Endodermal cell (in vitro differentiated cells): ENCODE measurements at regions not wholly inside any gene's neighbourhood (a gene's known extent, or its start where the extent isn't known, plus 50 kb on each side); places are given as distances from the start of the nearest gene placed in this dataset.

Source experiments
- DNase-seq: peaks from one replicate; pipeline ENCODE4 v3.0.0-alpha.2; 2017
- H3K27ac ChIP-seq: 2 replicates; pipeline ENCODE4 v1.5.1; 2013; ENCODE audit warnings: mild to moderate bottlenecking, low read depth, low read length, moderate library complexity
- H3K27me3 ChIP-seq: 2 replicates; pipeline ENCODE4 v1.6.1; 2013; ENCODE audit warnings: mild to moderate bottlenecking, low read length, moderate library complexity; ENCODE audit not compliant: insufficient read depth, control insufficient read depth, poor library complexity, severe bottlenecking
- H3K36me3 ChIP-seq: 2 replicates; pipeline ENCODE4 v1.7.0; 2013; ENCODE audit warnings: mild to moderate bottlenecking, low read length, moderate library complexity; ENCODE audit not compliant: control insufficient read depth, insufficient read depth
- H3K4me1 ChIP-seq: one replicate; pipeline ENCODE4 v1.7.0; 2013; ENCODE audit warnings: low read length; ENCODE audit not compliant: control insufficient read depth, insufficient read depth
- H3K4me3 ChIP-seq: 2 replicates; pipeline ENCODE4 v1.5.1; 2013; ENCODE audit warnings: mild to moderate bottlenecking, low read length, moderate library complexity
- H3K9ac ChIP-seq: 2 replicates; pipeline ENCODE4 v1.6.1; 2013; ENCODE audit warnings: mild to moderate bottlenecking, low read length, moderate library complexity; ENCODE audit not compliant: poor library complexity, severe bottlenecking; ENCODE audit errors: extremely low read depth
- H3K9me3 ChIP-seq: 2 replicates; pipeline ENCODE4 v1.6.1; 2013; ENCODE audit warnings: mild to moderate bottlenecking, low read length, moderate library complexity; ENCODE audit not compliant: control insufficient read depth
- H3K27ac Mint-ChIP-seq: 2 replicates; pipeline ENCODE4 v1.8.0; 2020; ENCODE audit warnings: mixed read lengths
- H3K27me3 Mint-ChIP-seq: 2 replicates; pipeline ENCODE4 v1.8.0; 2021; ENCODE audit warnings: mild to moderate bottlenecking, mixed read lengths; ENCODE audit not compliant: insufficient read depth
- H3K36me3 Mint-ChIP-seq: 2 replicates; pipeline ENCODE4 v1.8.0; 2020; ENCODE audit warnings: low read depth, mixed read lengths
- H3K4me1 Mint-ChIP-seq: 2 replicates; pipeline ENCODE4 v1.8.0; 2020; ENCODE audit warnings: mixed read lengths
- H3K4me3 Mint-ChIP-seq: 2 replicates; pipeline ENCODE4 v1.8.0; 2020; ENCODE audit warnings: mild to moderate bottlenecking, moderate library complexity, mixed read lengths
- H3K9me3 Mint-ChIP-seq: 2 replicates; pipeline ENCODE4 v1.8.0; 2020; ENCODE audit warnings: mild to moderate bottlenecking, mixed read lengths
- CTCF ChIP-seq: fragments of 200-600 bp; sonication (generic); conservative IDR thresholded peaks from 2 replicates; pipeline ENCODE4 v1.5.0; 2021; ENCODE audit warnings: antibody characterized with exemption, mild to moderate bottlenecking
- WGBS, 2 experiments: methylation state at CpG; one replicate each; pipeline versions ENCODE4 v1.1.5 to v1.1.7; 2013; ENCODE audit warnings: missing lambda C conversion rate in 2 of 2, mixed read lengths in 1 of 2; ENCODE audit not compliant: insufficient coverage in 1 of 2, insufficient read length in 1 of 2; 5-methylcytosine and 5-hydroxymethylcytosine counted together

- Histone ChIP-seq H3K4me1 (peaks cover 4% of the 10 kb centered on the region), H3K27ac (no peak overlapping the region), H3K36me3 (no peaks in the 10 kb centered on the region), H3K27me3 (peaks cover 12% of the 10 kb centered on the region), H3K9ac (no peak overlapping the region), H3K4me3 (no peak overlapping the region), H3K9me3 (no peaks in the 10 kb centered on the region)
- Mint-ChIP-seq H3K9me3 (peaks cover 2% of the 10 kb centered on the region), H3K4me3 (no peak overlapping the region), H3K27me3 (peaks cover 6% of the 10 kb centered on the region), H3K27ac (no peak overlapping the region), H3K36me3 (no peaks in the 10 kb centered on the region), H3K4me1 (peaks cover 14% of the 10 kb centered on the region)
- DNase-seq, result peak; percentile 46
- WGBS, 2 experiments, result 88% methylated on average over 5 of the region's 5 CpGs; no CpG with 5 or more reads in 1 of the 2 experiments
- no peak for TF ChIP-seq CTCF
These were observed 173.1 kb upstream of the SLIT2 start for GRCh38 chr4:20078644-20079043.

GRCh38 chr4:20075248-20075871 lies 176.3 kb upstream of the SLIT2 start:
- TF ChIP-seq CTCF, result no peak
- Mint-ChIP-seq H3K4me1 (peaks cover 14% of the 10 kb centered on the region), H3K4me3 (no peak overlapping the region), H3K9me3 (no peaks in the 10 kb centered on the region), H3K27ac (no peak overlapping the region), H3K27me3 (peaks cover 7% of the 10 kb centered on the region), H3K36me3 (no peaks in the 10 kb centered on the region)
- Histone ChIP-seq H3K36me3 (no peaks in the 10 kb centered on the region), H3K27ac (no peak overlapping the region), H3K4me3 (no peak overlapping the region), H3K9ac (no peak overlapping the region), H3K27me3 (peaks cover 12% of the 10 kb centered on the region), H3K4me1 (peaks cover 4% of the 10 kb centered on the region), H3K9me3 (no peaks in the 10 kb centered on the region)
- DNase-seq, result no peak

- Mint-ChIP-seq H3K27ac (no peak overlapping the region), H3K36me3 (no peaks in the 10 kb centered on the region), H3K4me1 (peaks cover 14% of the 10 kb centered on the region), H3K4me3 (no peak overlapping the region), H3K9me3 (no peaks in the 10 kb centered on the region), H3K27me3 (peaks cover 7% of the 10 kb centered on the region)
- Histone ChIP-seq H3K9ac (no peak overlapping the region), H3K36me3 (no peaks in the 10 kb centered on the region), H3K4me1 (peaks cover 4% of the 10 kb centered on the region), H3K4me3 (no peak overlapping the region), H3K27me3 (peaks cover 12% of the 10 kb centered on the region), H3K9me3 (no peaks in the 10 kb centered on the region), H3K27ac (no peak overlapping the region)
- TF ChIP-seq CTCF, result no peak
- WGBS, 2 experiments, result 83% methylated on average over 3 of the region's 3 CpGs; no CpG with 5 or more reads in 1 of the 2 experiments
- no peak for DNase-seq
These were observed 177.3 kb upstream of the SLIT2 start for GRCh38 chr4:20074450-20074849.
